ENCODE measurements at regions not wholly inside any gene's neighbourhood (a gene's known extent, or its start where the extent isn't known, plus 50 kb on each side); places are given as distances from the start of the nearest gene placed in this dataset.

GRCh38 chr1:193960499-193960898, 774.1 kb upstream of the B3GALT2 start:
- no peak for DNase-seq

GRCh38 chr1:193960040-193960439, 773.6 kb upstream of the B3GALT2 start:
- DNase-seq: no peak

GRCh38 chr1:193957556-193958095, 771.2 kb upstream of the B3GALT2 start:
- no peak for DNase-seq

GRCh38 chr1:193952778-193953374, 766.5 kb upstream of the B3GALT2 start:
- DNase-seq: no peak

- no peak for DNase-seq
Observed at GRCh38 chr1:193951984-193952383, 765.6 kb upstream of the B3GALT2 start.

- no peak for DNase-seq
Observed at GRCh38 chr1:193944454-193944853, 758.0 kb upstream of the B3GALT2 start.

GRCh38 chr1:193940176-193940575, 753.8 kb upstream of the B3GALT2 start:
- DNase-seq: no peak

- DNase-seq: no peak
Observed at GRCh38 chr1:193939585-193939984, 753.2 kb upstream of the B3GALT2 start.

GRCh38 chr1:193937308-193937707, 750.9 kb upstream of the B3GALT2 start:
- DNase-seq: no peak

- DNase-seq: no peak
Observed at GRCh38 chr1:193932979-193933378, 746.6 kb upstream of the B3GALT2 start.

GRCh38 chr1:193931356-193931755, 744.9 kb upstream of the B3GALT2 start:
- DNase-seq: no peak

- DNase-seq: no peak
Observed at GRCh38 chr1:193929374-193930033, 743.1 kb upstream of the B3GALT2 start.

GRCh38 chr1:193927550-193927949, 741.1 kb upstream of the B3GALT2 start:
- no peak for DNase-seq

- DNase-seq: no peak
Observed at GRCh38 chr1:193926956-193927355, 740.5 kb upstream of the B3GALT2 start.

GRCh38 chr1:193919827-193920226, 733.4 kb upstream of the B3GALT2 start:
- no peak for DNase-seq

GRCh38 chr1:193916452-193916851, 730.0 kb upstream of the B3GALT2 start:
- DNase-seq: no peak

- DNase-seq: no peak
Observed at GRCh38 chr1:193914871-193915270, 728.5 kb upstream of the B3GALT2 start.

GRCh38 chr1:193909406-193910082, 723.1 kb upstream of the B3GALT2 start:
- no peak for DNase-seq

- DNase-seq: no peak
Observed at GRCh38 chr1:193905288-193906085, 719.1 kb upstream of the B3GALT2 start.

GRCh38 chr1:193891788-193892187, 705.4 kb upstream of the B3GALT2 start:
- no peak for DNase-seq

- no peak for DNase-seq
Observed at GRCh38 chr1:193890935-193891334, 704.5 kb upstream of the B3GALT2 start.
